ENCODE measurements at regions not wholly inside any gene's neighbourhood (a gene's known extent, or its start where the extent isn't known, plus 50 kb on each side); places are given as distances from the start of the nearest gene placed in this dataset. TPM values are rescaled to one million over a fixed set of nuclear protein-coding genes. Genes with fewer than 3 reads are reported as not detected.
A peak's percentile ranks its signal among the peaks of the same experiment; 100 is the strongest.

- H3K4me1 ChIP-seq (ENCODE audit: low read length): peaks cover 10% of the 10 kb centered on the region
- no peak overlapping the region for H3K9ac ChIP-seq (ENCODE audit: low read length)
- H3K4me2 ChIP-seq (ENCODE audit: low read depth, low read length, poor library complexity, severe bottlenecking): peak overlapping the region; percentile 35
- no peaks in the 10 kb centered on the region for H3K9me2 ChIP-seq (replicated peaks; ENCODE audit: insufficient read depth, low read length)
- H3K27me3 ChIP-seq (ENCODE audit: low read length): no peaks in the 10 kb centered on the region
- H3K27ac ChIP-seq (ENCODE audit: low read length): no peak overlapping the region
- no peaks in the 10 kb centered on the region for H3K79me2 ChIP-seq (ENCODE audit: low read length)
- H4K20me1 ChIP-seq (ENCODE audit: insufficient read depth, low read depth, low read length): no peaks in the 10 kb centered on the region
- peak; percentile 74 for DNase-seq
- no peaks in the 10 kb centered on the region for H3K36me3 ChIP-seq (ENCODE audit: insufficient read depth, low read length)
- H2AFZ ChIP-seq (ENCODE audit: low read length): peak overlapping the region; percentile 63
- H3K9me3 ChIP-seq (ENCODE audit: low read length): no peaks in the 10 kb centered on the region
- no peak overlapping the region for H3K4me3 ChIP-seq (ENCODE audit: low read length)
These were observed 53.6 kb upstream of the RUNX1 start for GRCh38 chr21:35102488-35103371.

DNA sequence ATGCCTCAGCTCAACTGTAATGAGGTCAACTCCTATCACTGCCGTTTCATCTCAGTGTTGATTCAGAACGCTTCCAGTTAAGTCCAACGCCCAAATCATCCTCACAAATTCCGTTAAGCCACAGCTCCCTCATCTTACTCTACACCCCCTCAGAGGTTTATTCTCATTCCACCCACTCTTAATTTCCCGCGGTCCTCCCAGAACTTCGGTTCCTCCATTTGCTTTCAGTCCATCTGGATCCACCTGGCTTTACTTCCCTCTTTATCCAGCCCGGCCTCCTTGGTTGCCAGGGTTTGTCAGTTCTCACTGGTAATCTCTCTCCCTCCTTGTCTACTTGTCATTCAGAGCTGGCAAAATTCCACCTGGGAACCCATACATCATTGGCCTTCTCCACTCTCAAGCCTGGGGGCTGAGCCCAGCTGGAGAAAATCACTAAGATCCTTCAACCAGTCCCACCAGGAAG, 51.3 kb upstream of the RUNX1 start:
- Histone ChIP-seq H3K4me2 (ENCODE audit: low read depth, low read length, poor library complexity, severe bottlenecking) (no peak overlapping the region), H3K9ac (ENCODE audit: low read length) (no peak overlapping the region), H4K20me1 (ENCODE audit: insufficient read depth, low read depth, low read length) (no peaks in the 10 kb centered on the region), H3K4me1 (ENCODE audit: low read length) (peaks cover 10% of the 10 kb centered on the region), H2AFZ (ENCODE audit: low read length) (no peak overlapping the region), H3K9me3 (ENCODE audit: low read length) (no peaks in the 10 kb centered on the region), H3K4me3 (ENCODE audit: low read length) (no peak overlapping the region), H3K27ac (ENCODE audit: low read length) (no peak overlapping the region), H3K36me3 (ENCODE audit: insufficient read depth, low read length) (no peaks in the 10 kb centered on the region), H3K27me3 (ENCODE audit: low read length) (no peaks in the 10 kb centered on the region), H3K79me2 (ENCODE audit: low read length) (no peaks in the 10 kb centered on the region), H3K9me2 (replicated peaks; ENCODE audit: insufficient read depth, low read length) (no peaks in the 10 kb centered on the region)
- no peak for DNase-seq

DNA sequence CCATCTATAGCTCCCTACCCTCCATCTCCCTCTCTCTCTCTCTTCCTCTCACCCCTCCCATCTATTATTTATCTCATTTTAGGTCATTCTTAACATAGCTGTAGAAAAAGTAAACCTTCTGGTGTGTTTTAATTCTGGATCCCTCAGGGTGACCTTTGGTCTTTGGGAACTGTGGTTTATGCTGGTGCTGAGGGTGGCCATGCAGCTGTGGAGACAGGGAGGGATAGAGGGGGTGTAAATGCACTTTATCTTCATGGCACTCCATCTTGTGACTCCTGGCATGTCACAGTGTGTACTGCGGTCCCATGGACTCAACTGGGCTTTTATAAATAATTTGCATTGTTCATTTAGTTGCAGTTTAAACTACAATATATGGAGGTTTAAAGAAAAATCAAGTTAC, 50.2 kb upstream of the RUNX1 start:
- Histone ChIP-seq H3K79me2 (ENCODE audit: low read length) (no peaks in the 10 kb centered on the region), H3K4me3 (ENCODE audit: low read length) (no peak overlapping the region), H3K4me1 (ENCODE audit: low read length) (peaks cover 10% of the 10 kb centered on the region), H3K36me3 (ENCODE audit: insufficient read depth, low read length) (no peaks in the 10 kb centered on the region), H3K27ac (ENCODE audit: low read length) (no peak overlapping the region), H3K9me2 (replicated peaks; ENCODE audit: insufficient read depth, low read length) (no peaks in the 10 kb centered on the region), H2AFZ (ENCODE audit: low read length) (no peak overlapping the region), H4K20me1 (ENCODE audit: insufficient read depth, low read depth, low read length) (no peaks in the 10 kb centered on the region), H3K4me2 (ENCODE audit: low read depth, low read length, poor library complexity, severe bottlenecking) (no peak overlapping the region), H3K27me3 (ENCODE audit: low read length) (no peaks in the 10 kb centered on the region), H3K9me3 (ENCODE audit: low read length) (no peaks in the 10 kb centered on the region), H3K9ac (ENCODE audit: low read length) (no peak overlapping the region)
- DNase-seq: no peak

Small RNAs in the stretch of these regions (small RNA-seq; reads per million reads assigned to genes)
- not detected for gene EZH2P1
- not detected for gene MIR802
